ENCODE measurements at regions not wholly inside any gene's neighbourhood (a gene's known extent, or its start where the extent isn't known, plus 50 kb on each side); places are given as distances from the start of the nearest gene placed in this dataset.

- TF ChIP-seq CTCF (IDR thresholded peaks at IDR 0.05; ENCODE audit: poor library complexity) = no peak
- TF ChIP-seq EZH2 (IDR thresholded peaks at IDR 0.05; ENCODE audit: borderline replicate concordance) = no peak
- no peak for TF ChIP-seq EZH2phosphoT487 (IDR thresholded peaks at IDR 0.05; ENCODE audit: low read depth, severe bottlenecking, unreplicated experiment)
Measured at GRCh38 chr7:125567686-125568085, 638.1 kb upstream of the POT1 start.

Measured in hepatocyte (in vitro differentiated cells).